Liver (tissue), 7 donors: ENCODE measurements at regions not wholly inside any gene's neighbourhood (a gene's known extent, or its start where the extent isn't known, plus 50 kb on each side); places are given as distances from the start of the nearest gene placed in this dataset.

Experiments used
- DNase-seq: peaks from one replicate; pipeline ENCODE4 v3.0.0-alpha.2; 2017; ENCODE audit warnings: low spot score
- H3K27ac ChIP-seq, 2 donors: one replicate each; pipeline ENCODE4 v1.7.0; 2013; ENCODE audit warnings: inconsistent platforms in 2 of 2, low read length in 2 of 2, control low read depth in 1 of 2, low read depth in 1 of 2, mild to moderate bottlenecking in 1 of 2
- H3K27me3 ChIP-seq, 4 donors: one replicate each; pipeline versions ENCODE4 v1.6.1 to v1.7.0; 2013; ENCODE audit warnings: low read length in 3 of 4, inconsistent platforms in 1 of 4, mild to moderate bottlenecking in 1 of 4, moderate library complexity in 1 of 4; ENCODE audit not compliant: control insufficient read depth in 4 of 4, insufficient read depth in 4 of 4
- H3K36me3 ChIP-seq, 4 donors: one replicate each; pipeline versions ENCODE4 v1.6.1 to v1.7.0; 2013; ENCODE audit warnings: low read length in 3 of 4, mild to moderate bottlenecking in 3 of 4, low read depth in 1 of 4, moderate library complexity in 1 of 4; ENCODE audit not compliant: control insufficient read depth in 4 of 4, insufficient read depth in 3 of 4
- H3K4me1 ChIP-seq, 4 donors: one replicate each; pipeline versions ENCODE4 v1.6.1 to v1.7.0; 2013; ENCODE audit warnings: low read length in 3 of 4, mild to moderate bottlenecking in 3 of 4, moderate library complexity in 1 of 4; ENCODE audit not compliant: control insufficient read depth in 4 of 4, insufficient read depth in 4 of 4
- H3K4me3 ChIP-seq, 3 donors: one replicate each; pipeline versions ENCODE4 v1.6.1 to v1.7.0; 2013; ENCODE audit warnings: low read length in 3 of 3, control low read depth in 1 of 3, low read depth in 1 of 3, mild to moderate bottlenecking in 1 of 3
- H3K9ac ChIP-seq, 2 donors: one replicate each; pipeline ENCODE4 v1.7.0; 2013; ENCODE audit warnings: low read length in 2 of 2, mild to moderate bottlenecking in 2 of 2, moderate library complexity in 2 of 2, control low read depth in 1 of 2, low read depth in 1 of 2
- H3K9me3 ChIP-seq, 4 donors: one replicate each; pipeline versions ENCODE4 v1.6.1 to v1.7.0; 2013; ENCODE audit warnings: low read length in 3 of 4; ENCODE audit not compliant: control insufficient read depth in 4 of 4
- ATF3 ChIP-seq: IDR thresholded peaks from 2 replicates; pipeline ENCODE4 v1.6.1; 2016; ENCODE audit warnings: antibody characterized with exemption
- EGR1 ChIP-seq, 2 donors: IDR thresholded peaks; 2 replicates each; pipeline ENCODE4 v1.6.1; 2016 to 2018; ENCODE audit warnings: antibody characterized with exemption in 2 of 2, low read depth in 2 of 2
- FOXA1 ChIP-seq: IDR thresholded peaks from 2 replicates; pipeline ENCODE4 v1.6.1; 2016; ENCODE audit warnings: antibody characterized with exemption
- FOXA2 ChIP-seq: IDR thresholded peaks from 2 replicates; pipeline ENCODE4 v1.6.1; 2016; ENCODE audit warnings: antibody characterized with exemption
- GABPA ChIP-seq, 2 donors: IDR thresholded peaks in 1 of 2; conservative IDR thresholded peaks in 1 of 2; 2 replicates each; pipeline ENCODE4 v1.6.1; 2016; ENCODE audit warnings: antibody characterized with exemption in 2 of 2, mild to moderate bottlenecking in 1 of 2, moderate library complexity in 1 of 2
- HNF4A ChIP-seq, 2 donors: conservative IDR thresholded peaks; 2 replicates each; pipeline ENCODE4 v1.6.1; 2016; ENCODE audit warnings: antibody characterized with exemption in 2 of 2, mild to moderate bottlenecking in 2 of 2
- HNF4G ChIP-seq: IDR thresholded peaks from 2 replicates; pipeline ENCODE4 v1.6.1; 2016; ENCODE audit warnings: antibody characterized with exemption
- JUND ChIP-seq, 2 donors: IDR thresholded peaks; 2 replicates each; pipeline ENCODE4 v1.6.1; 2016; ENCODE audit warnings: antibody characterized with exemption in 2 of 2
- NR2F2 ChIP-seq: IDR thresholded peaks from 2 replicates; pipeline ENCODE4 v1.6.1; 2016; ENCODE audit warnings: antibody characterized with exemption
- RAD21 ChIP-seq, 2 donors: IDR thresholded peaks; 2 replicates each; pipeline ENCODE4 v1.6.1; 2016; ENCODE audit warnings: antibody characterized with exemption in 2 of 2, mild to moderate bottlenecking in 2 of 2
- REST ChIP-seq: IDR thresholded peaks from 2 replicates; pipeline ENCODE4 v1.6.1; 2016; ENCODE audit warnings: antibody characterized with exemption, mild to moderate bottlenecking
- SP1 ChIP-seq: IDR thresholded peaks from 2 replicates; pipeline ENCODE4 v1.6.1; 2018; ENCODE audit warnings: antibody characterized with exemption, mild to moderate bottlenecking
- YY1 ChIP-seq: IDR thresholded peaks from 2 replicates; pipeline ENCODE4 v1.6.1; 2016; ENCODE audit warnings: antibody characterized with exemption, mild to moderate bottlenecking
- ZBTB33 ChIP-seq: IDR thresholded peaks from 2 replicates; pipeline ENCODE4 v1.6.1; 2016; ENCODE audit warnings: antibody characterized with exemption
- WGBS: extraction: QIAGEN DNeasy Blood & Tissue Kit; methylation state at CpG from one replicate; pipeline ENCODE4 v1.1.7; 2013; 5-methylcytosine and 5-hydroxymethylcytosine counted together
- donor health status: healthy.
- donor health status: healthy.
- donor health status: healthy.
- donor health status: healthy.

- no peak for TF ChIP-seq REST
- TF ChIP-seq GABPA (IDR thresholded peaks at IDR 0.05 in 1 of 2, conservative IDR thresholded peaks at IDR 0.05 in 1 of 2), result no peak
- TF ChIP-seq JUND (IDR thresholded peaks at IDR 0.05), result no peak
- no peak for TF ChIP-seq ZBTB33
- no peak for TF ChIP-seq EGR1 (IDR thresholded peaks at IDR 0.05; ENCODE audit: low read depth in 2 of 2)
- no peak for TF ChIP-seq FOXA2
These were observed 420.6 kb downstream of the ZNF536 start (continued) for GRCh38 chr19:30792561-30793505.

GRCh38 chr19:30791088-30791487, 418.9 kb downstream of the ZNF536 start:
- TF ChIP-seq FOXA1, result no peak
- TF ChIP-seq NR2F2, result no peak
- TF ChIP-seq YY1, result no peak
- no peak for TF ChIP-seq GABPA (IDR thresholded peaks at IDR 0.05 in 1 of 2, conservative IDR thresholded peaks at IDR 0.05 in 1 of 2)
- TF ChIP-seq EGR1 (IDR thresholded peaks at IDR 0.05; ENCODE audit: low read depth in 2 of 2), result no peak
- TF ChIP-seq SP1, result no peak
- no peak for TF ChIP-seq RAD21 (IDR thresholded peaks at IDR 0.05)
- TF ChIP-seq HNF4G, result no peak
- TF ChIP-seq JUND (IDR thresholded peaks at IDR 0.05), result no peak
- TF ChIP-seq HNF4A (conservative IDR thresholded peaks at IDR 0.05), result no peak
- no peak for TF ChIP-seq ATF3
- Histone ChIP-seq H3K9me3 (no peaks in the 10 kb centered on the region), H3K4me1 (no peaks in the 10 kb centered on the region), H3K27ac (no peak overlapping the region), H3K36me3 (no peaks in the 10 kb centered on the region), H3K27me3 (peaks cover 0 to 4% (median 0%) of the 10 kb centered on the region in 4 donors), H3K9ac (no peak overlapping the region), H3K4me3 (no peak overlapping the region)
- DNase-seq, result peak; percentile 6
- WGBS, result 75% methylated on average over 13 of the region's 13 CpGs
